Hematopoietic multipotent progenitor cell (in vitro differentiated cells): ENCODE measurements at regions not wholly inside any gene's neighbourhood (a gene's known extent, or its start where the extent isn't known, plus 50 kb on each side); places are given as distances from the start of the nearest gene placed in this dataset.

ENCODE experiments used
- DNase-seq, 3 donors: peaks; one replicate each; pipeline ENCODE4 v3.0.0-alpha.2; 2011 to 2015; ENCODE audit warnings: low read depth in 2 of 3, low spot score in 2 of 3

DNA sequence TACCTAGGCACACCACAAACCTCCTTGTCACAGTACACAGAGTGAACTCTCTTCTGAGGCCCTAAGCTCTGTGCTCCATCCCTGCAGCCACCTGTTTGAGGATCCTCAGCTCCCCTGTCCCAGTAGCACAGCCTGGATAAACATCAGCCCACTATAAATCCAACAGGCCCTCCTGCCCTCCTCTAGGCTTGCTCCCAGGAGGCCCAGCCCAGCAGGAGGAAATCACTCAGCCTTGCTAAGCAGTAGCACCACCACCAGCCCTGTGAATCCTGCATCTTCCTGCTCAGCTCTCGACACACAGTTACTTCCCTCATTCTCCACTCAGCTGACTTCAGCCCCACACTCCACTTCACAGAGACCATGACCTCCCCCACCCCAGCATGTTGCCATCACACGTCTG lies 273.9 kb downstream of the BCOR start:
- DNase-seq: peak in 1 of 3 donors; percentile 21

DNA sequence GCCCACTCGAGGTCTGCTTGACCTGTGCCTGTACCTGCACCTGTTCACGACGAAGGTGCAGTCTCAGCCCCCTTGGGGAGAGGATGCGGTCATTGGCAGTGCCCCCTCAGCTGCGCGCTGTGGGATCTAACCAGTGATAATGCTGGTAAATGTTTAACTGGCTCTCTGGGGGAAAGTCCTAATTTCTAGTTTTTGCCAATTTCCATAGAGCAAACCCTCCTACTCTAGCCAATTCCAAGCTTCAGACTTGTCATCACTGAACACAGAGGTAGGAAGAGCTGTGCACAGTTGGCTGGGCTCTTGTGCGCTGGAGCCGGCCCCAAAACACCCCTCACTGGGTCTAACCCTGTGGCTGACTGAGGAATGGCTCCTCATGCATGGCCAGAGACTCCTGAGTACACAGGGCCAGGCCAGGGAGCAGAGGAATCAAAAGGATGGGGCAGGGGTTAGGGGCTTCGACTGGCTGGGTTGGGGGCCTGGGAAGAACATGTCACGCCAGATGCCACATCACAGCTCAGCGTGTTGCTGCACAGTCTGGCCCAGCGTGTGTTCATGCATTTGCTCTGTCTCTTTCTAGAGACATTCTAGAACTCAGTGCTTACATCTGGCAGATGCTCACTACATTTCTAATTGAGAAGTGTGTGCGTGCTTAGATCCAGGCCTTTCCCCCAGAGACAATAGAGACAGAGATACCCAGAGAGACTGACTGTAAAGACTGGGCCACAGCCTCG lies 270.8 kb downstream of the BCOR start:
- DNase-seq: no peak

- no peak for DNase-seq
Measured at GRCh38 chrX:39827951-39828350, 269.8 kb downstream of the BCOR start.

GRCh38 chrX:39828971-39829370 lies 268.8 kb downstream of the BCOR start:
- DNase-seq: no peak

DNA sequence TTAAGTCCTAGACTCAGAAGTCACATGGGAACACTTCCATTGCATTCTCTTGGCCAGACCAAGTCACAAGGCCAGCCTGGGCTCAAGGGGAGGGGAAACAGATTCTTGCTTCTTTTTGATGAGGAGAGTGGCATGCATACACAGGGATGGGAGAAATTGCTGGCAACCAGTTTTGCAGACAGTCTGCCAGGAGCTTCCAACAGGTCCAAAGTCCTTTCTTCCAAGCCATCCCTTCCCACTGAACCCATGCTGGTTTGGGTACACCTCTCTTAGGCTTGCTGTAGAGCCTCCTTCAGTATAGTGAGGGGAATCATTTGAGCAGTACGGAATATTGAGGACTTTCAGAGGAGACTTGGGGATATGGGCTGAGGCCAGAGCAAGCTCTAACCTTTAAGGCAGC lies 267.8 kb downstream of the BCOR start:
- no peak for DNase-seq

- DNase-seq: no peak
Measured at GRCh38 chrX:39830414-39830813, 267.3 kb downstream of the BCOR start.

GRCh38 chrX:39832211-39832610 lies 265.5 kb downstream of the BCOR start:
- no peak for DNase-seq

DNA sequence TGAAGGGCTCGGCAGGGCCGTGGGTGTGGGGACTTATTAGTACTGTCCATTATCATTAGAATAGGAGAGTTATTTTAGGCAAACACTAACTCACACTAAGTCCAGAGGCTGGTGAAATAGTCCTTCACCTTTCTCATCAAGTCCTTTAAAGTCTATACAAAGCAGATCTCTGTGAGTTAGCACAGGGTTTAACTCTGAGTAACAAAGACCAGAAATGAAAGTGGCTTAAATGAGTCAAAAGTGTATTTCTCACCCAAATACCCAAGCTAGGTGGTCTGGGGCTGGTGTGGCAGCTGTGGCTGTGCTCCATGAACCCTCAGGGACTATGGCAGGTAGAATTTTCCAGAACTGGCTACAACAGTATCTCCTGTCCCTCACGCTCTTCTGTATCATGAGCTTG lies 263.2 kb downstream of the BCOR start:
- DNase-seq: no peak

DNA sequence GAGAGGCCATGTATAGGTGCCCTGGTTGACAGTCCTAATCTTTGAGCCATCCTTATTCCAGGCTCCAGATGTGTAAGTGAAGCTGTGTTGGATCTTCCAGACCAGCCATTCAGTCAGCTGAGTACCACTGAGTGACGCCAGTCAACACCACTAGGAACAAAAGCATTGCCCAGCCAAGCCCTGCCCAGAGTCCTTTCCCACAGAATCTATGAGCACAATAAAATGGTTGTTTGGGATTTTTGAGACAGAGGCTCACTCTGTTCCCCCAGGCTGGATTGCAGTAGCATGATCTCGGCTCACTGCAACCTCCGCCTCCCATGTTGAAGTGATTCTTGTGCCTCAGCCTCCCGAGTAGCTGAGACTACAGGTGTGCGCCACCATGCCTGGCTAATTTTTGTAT lies 262.5 kb downstream of the BCOR start:
- no peak for DNase-seq

DNA sequence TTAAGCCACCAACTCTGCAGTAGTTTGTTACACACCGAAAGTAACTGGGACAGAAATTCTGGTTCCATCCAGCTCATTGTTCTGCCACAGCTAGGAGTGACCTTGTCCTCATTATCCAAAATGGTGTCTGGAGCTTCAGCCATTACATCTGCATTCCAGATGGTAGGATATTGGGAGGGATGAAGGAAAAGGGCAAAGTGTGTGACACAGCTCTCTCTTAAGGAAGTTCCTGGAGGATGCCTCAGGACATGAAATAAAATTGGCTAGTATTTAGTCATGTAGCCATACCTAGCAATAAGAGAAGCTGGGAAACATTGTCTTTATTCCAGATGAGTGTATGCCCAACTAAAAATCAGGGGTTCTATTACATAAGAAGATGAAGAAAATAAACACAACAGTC lies 262.0 kb downstream of the BCOR start:
- DNase-seq: no peak

DNA sequence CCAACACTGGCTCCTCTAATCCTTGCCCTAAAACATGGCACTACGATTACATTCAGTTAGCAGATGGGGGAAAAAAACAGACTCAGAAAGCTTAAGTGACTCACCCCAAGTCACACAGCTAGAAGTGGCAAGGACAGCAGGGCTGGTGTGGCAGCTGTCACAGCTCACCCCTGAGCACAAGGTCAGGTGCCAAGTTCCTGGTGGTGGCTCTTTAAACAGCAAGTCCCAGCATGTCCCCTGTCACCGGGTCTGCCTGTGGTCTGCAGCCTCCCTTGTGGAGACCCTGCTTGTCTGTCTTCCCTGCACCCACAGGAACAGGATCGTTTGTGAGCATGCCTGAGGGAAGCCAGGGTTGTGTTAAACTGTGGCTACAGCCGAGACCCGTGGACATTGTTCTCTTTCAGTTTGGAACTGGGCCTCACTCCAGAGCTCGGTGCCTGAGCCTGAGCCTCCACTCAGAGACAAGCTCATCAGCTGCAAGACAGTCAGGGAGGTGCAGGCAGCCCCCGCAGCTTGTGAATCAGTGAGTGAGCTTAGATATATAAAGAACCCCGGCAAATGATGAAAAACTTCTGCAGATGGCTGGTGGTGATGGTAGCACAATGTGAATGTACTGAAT lies 260.8 kb downstream of the BCOR start:
- no peak for DNase-seq

DNA sequence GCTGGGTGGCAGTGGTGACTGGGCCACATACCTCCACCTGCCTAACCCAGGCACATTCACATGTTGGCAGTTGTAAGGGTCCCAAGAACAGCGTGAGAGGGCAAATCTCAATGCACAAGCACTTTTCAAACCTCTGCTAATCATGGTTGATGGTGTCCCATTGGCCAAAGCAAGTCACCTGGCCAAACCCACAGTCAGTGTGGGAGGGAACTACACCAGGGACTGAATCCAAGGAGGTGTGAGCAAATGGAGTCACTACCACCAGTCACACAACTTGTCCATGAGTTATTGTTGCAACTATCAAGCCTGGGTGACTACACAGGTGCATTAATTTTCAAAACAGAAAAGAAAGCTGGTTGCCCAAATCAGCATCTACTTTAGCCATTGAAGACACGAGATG lies 260.1 kb downstream of the BCOR start:
- DNase-seq: no peak

GRCh38 chrX:39839371-39839770 lies 258.4 kb downstream of the BCOR start:
- no peak for DNase-seq

GRCh38 chrX:39840133-39840532 lies 257.6 kb downstream of the BCOR start:
- DNase-seq: no peak

DNA sequence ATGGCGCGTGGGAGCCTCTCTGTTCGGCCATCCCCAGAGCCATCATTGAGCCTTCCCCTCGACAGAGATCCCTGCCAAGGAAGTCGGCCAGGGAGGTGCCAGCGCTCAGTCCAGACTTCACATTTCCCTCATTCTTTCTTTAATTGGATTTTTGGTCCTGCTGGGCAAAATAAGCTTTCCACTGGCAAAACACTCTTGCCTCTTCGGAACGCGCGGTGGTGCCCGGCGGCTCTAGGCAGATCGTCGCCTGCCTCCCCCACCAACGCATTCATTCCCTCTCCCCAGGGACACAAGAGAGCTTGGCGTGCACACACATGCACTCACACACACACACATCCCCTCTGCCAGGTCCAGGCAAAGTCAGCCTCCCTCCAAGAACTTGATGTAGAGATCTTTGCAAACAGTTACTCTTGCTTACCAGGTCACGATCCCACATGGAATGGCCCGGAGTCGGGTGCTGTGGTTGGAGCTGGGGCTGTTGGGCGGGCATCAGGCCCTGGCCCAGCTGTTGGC lies 257.1 kb downstream of the BCOR start:
- DNase-seq: no peak

DNA sequence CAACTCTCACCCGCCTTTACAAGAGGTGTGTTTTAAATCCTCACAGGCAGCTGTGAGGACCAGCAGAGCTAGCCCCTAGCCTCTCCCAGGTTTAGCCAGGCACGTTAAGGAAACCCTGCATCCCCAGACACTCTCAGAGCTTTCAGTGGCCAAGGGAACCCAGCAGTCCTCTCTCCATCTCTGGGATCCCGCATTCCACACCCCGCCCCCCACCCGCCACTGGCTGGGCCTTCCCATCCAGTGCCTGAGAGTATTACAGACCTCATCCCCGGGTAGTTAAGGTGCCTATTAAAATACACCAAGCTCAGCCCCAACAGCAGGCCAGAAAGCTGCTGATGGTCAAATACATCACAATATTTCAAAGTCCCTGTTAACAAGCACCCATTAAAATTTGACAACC lies 256.2 kb downstream of the BCOR start:
- no peak for DNase-seq

DNA sequence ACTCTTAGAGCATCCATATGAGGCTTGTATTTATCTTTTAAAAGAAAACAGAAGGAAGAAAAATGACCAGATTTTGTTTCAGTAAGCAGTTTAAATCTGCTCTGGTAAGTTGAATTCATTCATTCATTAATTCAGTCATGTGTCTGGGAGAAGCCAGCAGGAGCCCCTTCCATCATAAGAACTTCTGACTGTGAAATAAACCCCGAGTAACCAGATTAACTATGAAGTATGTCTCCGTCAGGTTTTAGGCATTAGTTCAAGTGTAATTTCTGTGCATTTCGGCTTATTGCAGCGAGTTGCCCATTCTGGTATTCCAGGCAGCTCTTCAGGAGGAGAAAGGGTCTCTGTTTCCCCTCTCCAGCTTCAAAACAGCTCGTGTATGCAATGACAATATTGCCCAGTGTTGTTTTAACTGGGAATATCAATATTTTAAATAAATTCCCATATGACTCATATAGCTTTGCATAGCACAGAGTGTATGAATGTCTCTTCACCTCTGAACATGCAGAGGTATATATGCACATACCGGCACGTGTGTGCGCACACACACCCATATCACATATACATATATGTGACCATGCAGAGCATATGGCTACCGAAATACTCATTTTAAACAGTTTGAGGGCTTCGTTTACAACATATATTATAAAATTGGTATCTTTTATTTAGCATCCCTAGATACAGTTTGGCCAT lies 255.3 kb downstream of the BCOR start:
- no peak for DNase-seq

DNA sequence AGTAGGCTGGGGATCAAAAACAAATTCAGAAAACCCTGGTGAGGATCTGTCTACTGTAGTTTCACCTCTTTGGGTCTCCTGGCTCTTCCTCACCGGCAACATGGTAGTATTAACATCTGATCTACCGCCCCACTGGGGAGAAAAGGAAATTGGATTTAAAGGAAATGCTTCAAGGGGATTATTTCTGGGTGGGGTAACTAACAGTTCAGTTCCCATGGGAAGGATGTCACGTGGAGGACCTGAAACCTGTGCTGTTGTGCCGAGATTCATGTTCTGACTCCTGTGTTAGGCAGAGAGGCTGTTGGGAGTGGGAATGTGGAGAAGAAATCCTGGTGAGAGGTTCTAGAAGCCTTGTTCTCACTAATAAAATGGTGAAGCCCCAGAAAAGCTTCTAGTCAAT lies 254.4 kb downstream of the BCOR start:
- no peak for DNase-seq

- DNase-seq: no peak
Measured at GRCh38 chrX:39845233-39845632, 252.5 kb downstream of the BCOR start.

GRCh38 chrX:39846460-39846859 lies 251.3 kb downstream of the BCOR start:
- DNase-seq: no peak

GRCh38 chrX:39848243-39848642 lies 249.5 kb downstream of the BCOR start:
- DNase-seq: no peak

- no peak for DNase-seq
Measured at GRCh38 chrX:39848900-39849299, 248.9 kb downstream of the BCOR start.
